ENCODE measurements at regions not wholly inside any gene's neighbourhood (a gene's known extent, or its start where the extent isn't known, plus 50 kb on each side); places are given as distances from the start of the nearest gene placed in this dataset.

GRCh38 chr5:109945723-109946480, 256.2 kb downstream of the MAN2A1 start:
- DNase-seq = no peak

GRCh38 chr5:109946610-109947009, 256.9 kb downstream of the MAN2A1 start:
- no peak for DNase-seq

DNA sequence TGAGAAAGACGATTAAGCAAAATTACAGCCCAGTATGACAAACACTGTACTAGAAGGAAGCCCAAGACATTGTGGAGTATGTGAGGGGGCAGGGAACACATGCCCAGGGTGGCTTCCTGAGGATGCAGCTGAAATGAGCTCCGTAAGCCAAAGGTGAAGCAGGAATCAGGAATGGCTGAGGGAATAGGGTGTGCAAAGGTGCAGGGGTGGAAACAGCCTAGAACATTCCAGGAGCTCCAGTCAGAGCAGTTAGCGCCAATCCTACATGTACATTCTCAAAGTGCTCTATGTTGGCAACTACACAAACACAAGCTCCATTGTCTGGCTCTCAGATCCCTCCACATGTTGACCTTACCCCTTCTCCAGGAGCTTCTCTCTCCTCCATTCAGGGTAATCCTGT, 257.9 kb downstream of the MAN2A1 start:
- no peak for DNase-seq

- no peak for DNase-seq
These were observed 260.9 kb downstream of the MAN2A1 start for GRCh38 chr5:109950634-109951033.

DNA sequence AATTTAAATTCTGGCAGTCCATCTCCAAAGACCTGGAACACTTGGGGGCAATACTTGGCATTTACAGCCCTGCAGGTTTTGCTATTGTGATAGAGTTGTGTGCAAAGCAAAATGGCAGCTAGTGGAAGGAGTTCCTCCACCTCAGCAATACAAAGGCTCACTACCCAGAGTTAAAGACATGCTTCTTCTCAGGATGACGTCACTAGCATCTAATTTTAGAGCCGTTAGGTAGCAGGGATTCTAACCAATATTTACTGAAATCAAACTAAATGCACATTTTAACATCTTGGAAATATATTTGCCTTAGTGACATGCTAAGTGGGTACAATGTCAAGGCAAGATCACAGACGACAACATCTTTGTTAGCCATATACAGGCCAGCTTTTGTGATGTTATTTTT, 261.6 kb downstream of the MAN2A1 start:
- no peak for DNase-seq

GRCh38 chr5:109951758-109952157, 262.0 kb downstream of the MAN2A1 start:
- no peak for DNase-seq

- no peak for DNase-seq
These were observed 264.0 kb downstream of the MAN2A1 start for GRCh38 chr5:109953761-109954160.

GRCh38 chr5:109956884-109957283, 267.2 kb downstream of the MAN2A1 start:
- no peak for DNase-seq

- no peak for DNase-seq
These were observed 268.4 kb downstream of the MAN2A1 start for GRCh38 chr5:109958082-109958481.

- no peak for DNase-seq
These were observed 269.9 kb downstream of the MAN2A1 start for GRCh38 chr5:109959652-109960051.

GRCh38 chr5:109961751-109962150, 272.0 kb downstream of the MAN2A1 start:
- DNase-seq = no peak

DNA sequence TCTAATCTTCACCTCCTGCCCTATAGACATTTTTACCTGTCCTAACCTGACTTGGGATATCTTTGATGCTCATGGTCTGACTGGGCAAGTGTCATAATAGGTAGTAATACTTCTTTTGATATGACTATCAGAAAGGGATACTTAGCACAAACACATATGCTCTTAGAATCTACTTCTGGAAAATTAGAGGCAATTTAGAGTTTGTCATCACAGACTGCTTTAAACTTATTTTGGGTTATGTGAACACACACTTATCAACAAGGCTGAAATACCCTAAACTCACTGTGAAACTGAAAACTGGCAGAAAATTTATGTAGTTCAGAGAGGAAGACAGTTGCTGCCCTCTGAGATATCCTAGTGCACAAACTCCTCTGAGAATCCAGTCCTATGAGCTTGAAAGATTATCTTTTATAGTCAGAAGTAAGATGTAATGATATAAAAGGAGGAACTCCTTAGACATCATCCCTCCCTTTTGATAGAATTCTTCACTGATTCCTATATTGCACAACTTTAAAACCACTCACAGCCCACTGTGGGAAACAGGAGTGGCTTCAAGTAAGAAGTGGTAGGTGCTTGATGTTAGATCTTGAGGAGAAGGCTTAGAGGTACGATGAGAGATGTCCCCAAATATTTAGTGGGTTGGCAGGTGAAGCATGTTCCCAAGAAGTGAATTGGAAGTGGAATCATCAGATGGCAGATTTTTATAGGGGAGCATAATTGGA, 273.3 kb downstream of the MAN2A1 start:
- no peak for DNase-seq

- DNase-seq = no peak
These were observed 274.4 kb downstream of the MAN2A1 start for GRCh38 chr5:109964136-109964535.

DNA sequence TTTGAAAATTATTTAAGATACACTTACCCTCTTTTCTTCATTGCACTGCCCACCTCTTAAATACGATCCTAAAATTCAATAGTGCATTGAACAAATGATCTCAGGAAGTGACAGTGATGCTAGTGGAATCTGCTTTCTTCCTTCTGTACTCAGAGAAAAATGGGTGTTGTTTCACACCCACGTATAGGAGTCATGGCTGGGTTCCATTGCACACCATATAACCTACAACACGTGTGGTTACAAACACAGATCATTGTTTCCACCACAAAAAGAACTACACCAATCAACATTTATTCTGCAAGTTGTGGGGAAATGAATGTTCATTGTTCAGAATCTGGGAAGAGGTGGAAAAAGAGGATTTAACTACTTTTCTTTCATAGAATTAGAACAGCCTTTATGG, 275.9 kb downstream of the MAN2A1 start:
- no peak for DNase-seq

DNA sequence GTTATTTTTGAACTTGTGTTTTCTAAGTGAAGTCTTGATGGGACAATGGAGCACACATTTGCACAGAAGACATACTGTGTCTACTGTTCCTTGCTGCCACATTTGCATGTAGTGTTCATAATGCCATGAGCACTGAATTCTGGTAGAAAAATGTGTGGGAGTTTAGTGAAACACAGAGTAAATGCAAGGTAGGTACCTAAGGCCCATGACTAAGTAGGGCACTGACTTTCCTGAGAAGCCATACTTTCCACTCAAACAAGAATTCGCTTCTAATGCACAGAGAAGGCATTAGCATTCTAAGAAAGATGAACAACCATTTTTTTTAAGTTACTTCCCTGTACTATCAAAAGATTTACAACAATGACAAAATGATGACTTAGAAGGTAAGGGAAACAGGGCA, 282.2 kb downstream of the MAN2A1 start:
- no peak for DNase-seq

DNA sequence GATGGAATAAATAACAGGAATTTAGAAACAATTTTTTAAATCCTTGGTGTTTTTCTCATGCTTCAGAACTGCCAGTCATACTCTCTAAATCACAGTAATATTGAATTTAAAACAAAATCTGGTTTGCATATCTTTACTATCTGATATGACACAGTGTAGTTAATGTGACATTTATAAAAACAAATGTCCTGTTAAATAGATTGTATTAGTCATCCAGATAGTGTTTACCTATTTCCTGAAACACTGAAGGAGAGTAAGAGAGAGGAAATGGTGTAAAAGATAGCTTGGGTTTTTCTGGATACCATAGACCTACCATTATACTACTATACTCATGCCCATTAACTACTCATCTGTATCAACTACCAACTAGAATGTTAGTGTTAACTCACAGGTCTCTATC, 292.3 kb downstream of the MAN2A1 start:
- no peak for DNase-seq

GRCh38 chr5:109982966-109983534, 293.3 kb downstream of the MAN2A1 start:
- no peak for DNase-seq

GRCh38 chr5:109986726-109987125, 297.0 kb downstream of the MAN2A1 start:
- DNase-seq = no peak

GRCh38 chr5:109987355-109987754, 297.6 kb downstream of the MAN2A1 start:
- DNase-seq = no peak

DNA sequence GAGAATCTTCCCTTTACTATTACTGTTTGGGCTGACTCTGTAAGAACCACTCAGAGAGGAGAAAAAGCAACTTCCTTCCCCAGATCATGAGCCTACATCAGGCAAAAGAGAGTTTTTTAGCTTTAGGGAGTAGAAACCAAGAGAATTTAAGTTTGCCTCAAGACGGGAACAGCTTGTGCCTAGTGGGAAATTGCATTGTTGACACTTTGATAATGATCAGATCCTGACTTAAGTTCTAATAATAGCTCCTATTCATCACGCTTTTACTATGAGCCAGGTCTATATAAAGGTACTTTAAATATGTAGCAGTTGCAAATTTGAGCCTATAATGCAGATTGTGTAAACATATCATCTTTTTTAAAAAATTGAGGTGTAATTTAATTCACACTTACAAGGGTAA, 298.2 kb downstream of the MAN2A1 start:
- DNase-seq = no peak

GRCh38 chr5:109989161-109989560, 299.4 kb downstream of the MAN2A1 start:
- DNase-seq = no peak

DNA sequence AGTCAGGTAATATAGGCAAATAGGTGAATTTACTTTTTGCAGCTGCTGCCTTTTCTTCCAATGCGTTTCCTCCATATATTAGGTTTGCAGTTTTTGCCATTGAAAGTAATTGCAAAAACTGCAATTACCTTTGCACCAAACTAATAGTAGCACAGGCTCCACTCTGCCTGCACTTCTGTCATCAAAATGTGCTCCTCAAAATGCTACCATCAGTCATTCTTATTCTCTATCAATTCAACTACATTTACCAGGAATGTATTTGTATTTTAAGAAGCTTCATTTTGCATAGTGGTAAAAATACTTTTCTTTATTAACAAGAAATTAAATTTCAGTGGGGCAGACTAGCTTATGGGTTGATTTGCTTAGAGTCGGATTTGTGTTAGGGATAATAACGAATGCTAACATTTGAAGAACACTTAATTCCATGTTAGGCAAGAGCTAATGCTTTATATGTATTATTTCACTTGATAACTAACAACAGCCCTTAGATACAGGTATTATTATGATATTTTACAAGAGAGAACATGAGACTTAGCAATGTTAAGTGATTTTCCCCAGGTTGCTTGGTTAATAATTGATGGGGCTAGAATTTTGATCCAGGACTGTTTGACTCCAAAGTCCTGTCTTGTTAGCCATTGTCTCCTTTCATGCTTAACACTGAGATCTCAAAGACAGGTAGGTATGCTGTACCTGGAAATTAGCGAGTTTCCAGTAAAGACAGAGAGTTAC, 300.4 kb downstream of the MAN2A1 start:
- DNase-seq = no peak

- no peak for DNase-seq
These were observed 301.1 kb downstream of the MAN2A1 start for GRCh38 chr5:109990723-109991359.
